ENCODE measurements at regions not wholly inside any gene's neighbourhood (a gene's known extent, or its start where the extent isn't known, plus 50 kb on each side); places are given as distances from the start of the nearest gene placed in this dataset.

GRCh38 chr5:44914221-44914620, 105.5 kb downstream of the MRPS30 start:
- Histone ChIP-seq H3K27me3 (ENCODE audit: control insufficient read depth in 1 of 2, insufficient read depth in 2 of 2, low read length in 2 of 2) (no peaks in the 10 kb centered on the region), H3K27ac (ENCODE audit: low read depth in 1 of 2, low read length in 2 of 2) (no peak overlapping the region), H3K9me3 (ENCODE audit: control insufficient read depth in 1 of 2, insufficient read depth in 1 of 2, low read length in 2 of 2) (peaks cover 0 to 4% of the 10 kb centered on the region in 2 experiments), H3K4me1 (ENCODE audit: insufficient read depth, low read length) (no peaks in the 10 kb centered on the region), H3K36me3 (ENCODE audit: insufficient read depth, low read length) (no peaks in the 10 kb centered on the region), H3K4me3 (ENCODE audit: low read length) (no peak overlapping the region)
- Mint-ChIP-seq H3K4me3 (no peak overlapping the region), H3K4me1 (ENCODE audit: low read depth) (no peaks in the 10 kb centered on the region), H3K9me3 (no peaks in the 10 kb centered on the region), H3K27me3 (no peaks in the 10 kb centered on the region), H3K36me3 (ENCODE audit: low read depth) (no peaks in the 10 kb centered on the region), H3K27ac (no peak overlapping the region)
- ChIA-PET POLR2A (no interaction called here), CTCF (no interaction called here)
- no peak for DNase-seq
- no peak for TF ChIP-seq CTCF (IDR thresholded peaks at IDR 0.05)
- no peak for ATAC-seq (ENCODE audit: poor library complexity)
- intact Hi-C loops (cut with DNase I, micrococcal nuclease): no loop called here

- ChIA-PET CTCF (no interaction called here), POLR2A (no interaction called here)
- Mint-ChIP-seq H3K36me3 (ENCODE audit: low read depth) (no peaks in the 10 kb centered on the region), H3K9me3 (peaks cover 9% of the 10 kb centered on the region), H3K4me1 (ENCODE audit: low read depth) (no peaks in the 10 kb centered on the region), H3K27ac (no peak overlapping the region), H3K4me3 (no peak overlapping the region), H3K27me3 (no peaks in the 10 kb centered on the region)
- Histone ChIP-seq H3K27me3 (ENCODE audit: control insufficient read depth in 1 of 2, insufficient read depth in 2 of 2, low read length in 2 of 2) (no peaks in the 10 kb centered on the region), H3K36me3 (ENCODE audit: insufficient read depth, low read length) (no peaks in the 10 kb centered on the region), H3K27ac (ENCODE audit: low read depth in 1 of 2, low read length in 2 of 2) (no peak overlapping the region), H3K9me3 (ENCODE audit: control insufficient read depth in 1 of 2, insufficient read depth in 1 of 2, low read length in 2 of 2) (peaks cover 0 to 4% of the 10 kb centered on the region in 2 experiments), H3K4me3 (ENCODE audit: low read length) (no peak overlapping the region), H3K4me1 (ENCODE audit: insufficient read depth, low read length) (no peaks in the 10 kb centered on the region)
- ATAC-seq (ENCODE audit: poor library complexity): no peak
- no peak for DNase-seq
- TF ChIP-seq CTCF (IDR thresholded peaks at IDR 0.05): no peak
- intact Hi-C loops (cut with DNase I, micrococcal nuclease): no loop called here
These were observed 110.8 kb downstream of the MRPS30 start for GRCh38 chr5:44919560-44919959.

GRCh38 chr5:44927115-44927733, 118.5 kb downstream of the MRPS30 start:
- Mint-ChIP-seq H3K27me3 (no peaks in the 10 kb centered on the region), H3K9me3 (peaks cover 6% of the 10 kb centered on the region), H3K4me1 (ENCODE audit: low read depth) (no peaks in the 10 kb centered on the region), H3K36me3 (ENCODE audit: low read depth) (no peaks in the 10 kb centered on the region), H3K27ac (no peak overlapping the region), H3K4me3 (no peak overlapping the region)
- Histone ChIP-seq H3K27ac (ENCODE audit: low read depth in 1 of 2, low read length in 2 of 2) (no peak overlapping the region), H3K9me3 (ENCODE audit: control insufficient read depth in 1 of 2, insufficient read depth in 1 of 2, low read length in 2 of 2) (peaks cover 0 to 9% of the 10 kb centered on the region in 2 experiments), H3K36me3 (ENCODE audit: insufficient read depth, low read length) (no peaks in the 10 kb centered on the region), H3K4me3 (ENCODE audit: low read length) (no peak overlapping the region), H3K4me1 (ENCODE audit: insufficient read depth, low read length) (no peaks in the 10 kb centered on the region), H3K27me3 (ENCODE audit: control insufficient read depth in 1 of 2, insufficient read depth in 2 of 2, low read length in 2 of 2) (no peaks in the 10 kb centered on the region)
- no peak for DNase-seq
- intact Hi-C loops (cut with DNase I, micrococcal nuclease): no loop called here
- no peak for TF ChIP-seq CTCF (IDR thresholded peaks at IDR 0.05)
- ChIA-PET CTCF (no interaction called here), POLR2A (no interaction called here)
- ATAC-seq (ENCODE audit: poor library complexity): no peak
